GM19025 (cell line): ENCODE measurements at regions not wholly inside any gene's neighbourhood (a gene's known extent, or its start where the extent isn't known, plus 50 kb on each side); places are given as distances from the start of the nearest gene placed in this dataset.

ENCODE experiments used
- ATAC-seq: cut with Tn5 transposase; IDR thresholded peaks from one replicate; pipeline ENCODE4 v1.9.1; 2021; ENCODE audit warnings: mild to moderate bottlenecking, low read depth, moderate library complexity; ENCODE audit not compliant: unreplicated experiment

GRCh38 chr7:25653384-25653783 is 425.1 kb upstream of the NPVF start:
- ATAC-seq = no peak

GRCh38 chr7:25656071-25656470 is 427.8 kb upstream of the NPVF start:
- no peak for ATAC-seq

GRCh38 chr7:25656581-25657026 is 428.3 kb upstream of the NPVF start:
- ATAC-seq = no peak

GRCh38 chr7:25658375-25658774 is 430.1 kb upstream of the NPVF start:
- ATAC-seq = no peak

GRCh38 chr7:25659841-25660240 is 431.6 kb upstream of the NPVF start:
- ATAC-seq = no peak

GRCh38 chr7:25662841-25663800 is 434.8 kb upstream of the NPVF start:
- no peak for ATAC-seq

- no peak for ATAC-seq
Measured at GRCh38 chr7:25663877-25664276, 435.6 kb upstream of the NPVF start.

- ATAC-seq = no peak
Measured at GRCh38 chr7:25664593-25664992, 436.3 kb upstream of the NPVF start.

GRCh38 chr7:25665374-25665773 is 437.1 kb upstream of the NPVF start:
- ATAC-seq = no peak

GRCh38 chr7:25665903-25666670 is 437.8 kb upstream of the NPVF start:
- no peak for ATAC-seq

- no peak for ATAC-seq
Measured at GRCh38 chr7:25666671-25667060, 438.4 kb upstream of the NPVF start.

- no peak for ATAC-seq
Measured at GRCh38 chr7:25669281-25669781, 441.0 kb upstream of the NPVF start.

GRCh38 chr7:25669961-25670841 is 441.9 kb upstream of the NPVF start:
- no peak for ATAC-seq

- no peak for ATAC-seq
Measured at GRCh38 chr7:25671111-25671510, 442.8 kb upstream of the NPVF start.

- ATAC-seq = no peak
Measured at GRCh38 chr7:25672496-25672895, 444.2 kb upstream of the NPVF start.

- ATAC-seq = no peak
Measured at GRCh38 chr7:25675789-25676474, 447.6 kb upstream of the NPVF start.

GRCh38 chr7:25677595-25677994 is 449.3 kb upstream of the NPVF start:
- ATAC-seq = no peak

- ATAC-seq = no peak
Measured at GRCh38 chr7:25678215-25678614, 449.9 kb upstream of the NPVF start.

- ATAC-seq = no peak
Measured at GRCh38 chr7:25680636-25681035, 452.4 kb upstream of the NPVF start.

GRCh38 chr7:25684360-25684759 is 456.1 kb upstream of the NPVF start:
- no peak for ATAC-seq
